ENCODE measurements at regions not wholly inside any gene's neighbourhood (a gene's known extent, or its start where the extent isn't known, plus 50 kb on each side); places are given as distances from the start of the nearest gene placed in this dataset.
"Not testable (repeated sequence)": the region's sequence is repeated elsewhere in the genome, so short reads cannot be mapped to it uniquely, and the experiment has no call there.

DNA sequence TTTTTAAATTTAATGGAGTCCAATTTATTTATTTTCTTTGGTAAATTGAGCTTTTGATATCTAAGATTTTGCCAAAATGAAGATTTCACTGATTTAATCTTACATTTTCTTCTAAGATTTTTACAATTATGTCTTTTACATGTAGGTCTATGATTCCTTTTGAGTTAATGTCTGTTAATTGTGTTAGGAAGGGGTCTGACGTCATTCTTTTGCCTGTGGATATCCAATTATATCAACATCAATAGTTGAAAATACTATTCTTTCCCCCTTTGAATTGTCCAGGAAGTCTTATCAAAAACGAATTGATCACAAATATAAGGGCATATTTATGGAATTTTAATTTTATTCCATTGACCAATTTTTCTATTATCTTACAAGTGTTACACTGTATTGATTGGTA lies 1258.8 kb upstream of the B3GALT2 start:
- Mint-ChIP-seq H3K27ac (no peak overlapping the region), H3K4me1 (ENCODE audit: low read depth) (no peaks in the 10 kb centered on the region), H3K36me3 (ENCODE audit: low read depth) (no peaks in the 10 kb centered on the region), H3K4me3 (no peak overlapping the region), H3K27me3 (ENCODE audit: low read depth) (no peaks in the 10 kb centered on the region), H3K9me3 (ENCODE audit: insufficient read depth) (no peaks in the 10 kb centered on the region)
- DNase-seq (no peak), ATAC-seq (no peak)
- ChIA-PET CTCF (no interaction called here), POLR2A (interaction anchor here (0.6 kb wide), 1 partner anchor 1694 kb away, joined by 5 read pairs; no protein-coding TSS in a partner anchor)

DNA sequence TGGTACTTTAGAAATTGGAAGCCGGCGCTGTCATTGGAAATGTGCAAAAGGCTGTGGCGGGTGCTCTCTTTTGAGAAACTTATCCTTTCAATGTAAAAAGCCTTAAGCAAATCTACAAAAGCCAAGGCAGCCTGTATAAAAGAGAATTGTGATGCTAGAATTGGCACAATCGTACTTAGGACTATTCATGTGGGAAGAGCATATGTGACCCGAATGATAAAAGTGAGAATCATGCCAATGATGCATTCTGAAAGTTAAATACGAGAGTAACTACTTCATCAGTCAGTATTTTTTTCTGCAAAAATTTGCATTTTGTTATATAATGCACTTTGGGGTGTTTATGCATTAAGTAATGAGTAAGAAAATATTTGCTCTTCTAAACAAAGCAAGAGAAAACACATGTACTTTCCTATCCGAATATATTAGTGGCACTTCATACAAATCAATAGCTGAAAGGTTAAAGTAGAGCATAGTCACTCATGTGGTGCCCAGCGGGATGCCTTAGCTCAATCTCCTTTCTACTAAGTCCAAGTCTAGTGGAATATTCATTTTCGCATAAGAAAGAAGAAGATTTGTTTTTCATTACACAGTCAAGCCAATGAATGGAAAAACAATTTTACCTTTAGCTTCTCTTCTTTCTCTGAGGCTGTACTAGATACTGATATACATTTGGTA lies 1256.6 kb upstream of the B3GALT2 start:
- Mint-ChIP-seq H3K4me3 (no peak overlapping the region), H3K9me3 (ENCODE audit: insufficient read depth) (no peaks in the 10 kb centered on the region), H3K27ac (no peak overlapping the region), H3K4me1 (ENCODE audit: low read depth) (no peaks in the 10 kb centered on the region), H3K36me3 (ENCODE audit: low read depth) (no peaks in the 10 kb centered on the region), H3K27me3 (ENCODE audit: low read depth) (no peaks in the 10 kb centered on the region)
- ATAC-seq (no peak), DNase-seq (no peak)
- POLR2A ChIA-PET = no interaction called here
- CTCF ChIA-PET = no interaction called here

DNA sequence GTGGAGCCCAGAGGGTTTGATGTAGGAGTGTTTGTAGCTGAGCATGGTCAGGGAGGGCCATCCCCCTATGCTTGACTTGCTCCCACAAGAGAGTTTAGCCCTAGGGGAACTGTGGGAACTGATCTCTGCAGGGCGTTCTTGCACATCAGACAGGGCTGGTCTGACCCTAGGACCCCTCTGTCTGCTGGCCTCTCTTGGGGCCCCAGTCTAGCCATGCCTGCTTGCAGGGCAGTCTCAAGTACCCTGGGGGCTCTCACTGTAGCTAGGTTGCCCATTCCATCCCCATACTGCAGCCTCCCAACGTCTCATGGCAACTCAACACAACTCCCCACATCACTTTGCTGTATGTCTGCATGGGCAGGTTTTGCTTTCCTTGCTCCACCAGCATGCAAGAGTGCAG lies 1250.7 kb upstream of the B3GALT2 start:
- H3K4me1 Mint-ChIP-seq (ENCODE audit: low read depth) = no peaks in the 10 kb centered on the region
- no peaks in the 10 kb centered on the region for H3K36me3 Mint-ChIP-seq (ENCODE audit: low read depth)
- no peaks in the 10 kb centered on the region for H3K27me3 Mint-ChIP-seq (ENCODE audit: low read depth)
- no peak for ATAC-seq
- no peak overlapping the region for H3K27ac Mint-ChIP-seq
- ChIA-PET POLR2A (no interaction called here), CTCF (no interaction called here)
- H3K4me3 Mint-ChIP-seq = no peak overlapping the region
- no peak for DNase-seq
- H3K9me3 Mint-ChIP-seq (ENCODE audit: insufficient read depth) = no peaks in the 10 kb centered on the region

DNA sequence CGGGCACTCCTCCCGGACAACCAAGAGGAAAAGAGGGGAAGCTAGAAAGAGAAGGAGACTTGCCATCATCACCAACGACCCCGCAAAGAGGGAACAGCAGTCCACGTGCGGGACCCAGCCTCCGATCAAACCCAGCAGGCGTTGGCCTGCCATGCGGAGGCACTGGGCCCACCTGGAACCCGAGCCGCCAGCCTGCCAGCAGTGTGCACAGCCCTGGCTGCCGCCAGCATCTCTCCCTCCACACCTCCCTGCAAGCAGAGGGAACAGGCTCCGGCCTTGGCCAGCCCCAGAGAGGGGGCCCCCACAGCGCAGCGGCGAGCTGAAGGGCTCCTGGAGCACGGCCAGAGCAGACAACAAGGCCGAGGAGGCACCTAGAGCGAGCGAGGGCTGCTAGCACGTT lies 1244.7 kb upstream of the B3GALT2 start:
- no peaks in the 10 kb centered on the region for H3K4me1 Mint-ChIP-seq (ENCODE audit: low read depth)
- DNase-seq (no peak), ATAC-seq (no peak)
- H3K9me3 Mint-ChIP-seq (ENCODE audit: insufficient read depth) = no peaks in the 10 kb centered on the region
- no peaks in the 10 kb centered on the region for H3K36me3 Mint-ChIP-seq (ENCODE audit: low read depth)
- H3K27ac Mint-ChIP-seq = no peak overlapping the region
- no peak overlapping the region for H3K4me3 Mint-ChIP-seq
- ChIA-PET POLR2A (no interaction called here), CTCF (no interaction called here)
- no peaks in the 10 kb centered on the region for H3K27me3 Mint-ChIP-seq (ENCODE audit: low read depth)

DNA sequence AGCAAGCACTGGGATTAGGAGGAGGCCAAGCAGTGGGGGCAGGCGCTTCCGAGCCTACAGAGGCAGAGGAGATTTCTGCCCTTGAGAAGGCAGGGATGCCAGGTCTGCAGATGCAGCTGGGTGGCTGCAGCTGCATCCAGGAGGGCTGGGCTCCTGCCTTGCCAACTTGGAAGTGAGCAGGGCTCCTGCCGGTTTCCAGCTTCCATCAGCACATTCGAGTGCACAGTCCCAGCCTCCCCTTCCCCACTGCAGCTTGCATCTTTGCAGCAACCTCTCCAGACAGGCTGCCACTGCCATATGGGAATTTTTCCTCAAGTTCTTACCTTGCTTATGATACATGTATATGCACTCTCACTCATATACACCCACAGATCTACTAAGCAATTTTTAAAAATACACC lies 1234.3 kb upstream of the B3GALT2 start:
- no peaks in the 10 kb centered on the region for H3K4me1 Mint-ChIP-seq (ENCODE audit: low read depth)
- DNase-seq (no peak), ATAC-seq (no peak)
- ChIA-PET POLR2A (no interaction called here), CTCF (no interaction called here)
- no peaks in the 10 kb centered on the region for H3K9me3 Mint-ChIP-seq (ENCODE audit: insufficient read depth)
- H3K4me3 Mint-ChIP-seq = no peak overlapping the region
- no peaks in the 10 kb centered on the region for H3K36me3 Mint-ChIP-seq (ENCODE audit: low read depth)
- no peak overlapping the region for H3K27ac Mint-ChIP-seq
- no peaks in the 10 kb centered on the region for H3K27me3 Mint-ChIP-seq (ENCODE audit: low read depth)

DNA sequence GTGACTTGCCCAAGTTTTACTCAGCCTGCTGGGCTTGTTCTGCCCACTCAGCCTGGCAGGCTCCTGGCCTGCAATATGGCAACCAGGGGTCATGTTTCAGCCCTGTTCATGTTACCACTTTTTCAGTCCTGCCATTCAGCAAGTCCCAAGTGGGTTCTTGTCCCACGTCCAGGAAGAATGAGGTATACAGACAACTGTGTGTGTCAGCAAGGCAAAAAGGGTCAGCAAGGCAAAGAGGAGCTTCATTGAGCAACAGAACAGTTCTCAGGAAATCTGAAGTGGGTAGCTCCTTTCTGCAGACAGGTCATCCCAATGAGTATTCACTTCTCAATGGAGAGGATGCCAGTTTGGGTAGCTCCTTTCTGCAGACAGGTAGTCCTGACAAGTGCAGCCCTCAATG lies 1233.3 kb upstream of the B3GALT2 start:
- H3K27ac Mint-ChIP-seq = no peak overlapping the region
- ATAC-seq (no peak), DNase-seq (no peak)
- no peak overlapping the region for H3K4me3 Mint-ChIP-seq
- no peaks in the 10 kb centered on the region for H3K4me1 Mint-ChIP-seq (ENCODE audit: low read depth)
- ChIA-PET POLR2A (no interaction called here), CTCF (no interaction called here)
- H3K36me3 Mint-ChIP-seq (ENCODE audit: low read depth) = no peaks in the 10 kb centered on the region
- no peaks in the 10 kb centered on the region for H3K27me3 Mint-ChIP-seq (ENCODE audit: low read depth)
- H3K9me3 Mint-ChIP-seq (ENCODE audit: insufficient read depth) = no peaks in the 10 kb centered on the region

DNA sequence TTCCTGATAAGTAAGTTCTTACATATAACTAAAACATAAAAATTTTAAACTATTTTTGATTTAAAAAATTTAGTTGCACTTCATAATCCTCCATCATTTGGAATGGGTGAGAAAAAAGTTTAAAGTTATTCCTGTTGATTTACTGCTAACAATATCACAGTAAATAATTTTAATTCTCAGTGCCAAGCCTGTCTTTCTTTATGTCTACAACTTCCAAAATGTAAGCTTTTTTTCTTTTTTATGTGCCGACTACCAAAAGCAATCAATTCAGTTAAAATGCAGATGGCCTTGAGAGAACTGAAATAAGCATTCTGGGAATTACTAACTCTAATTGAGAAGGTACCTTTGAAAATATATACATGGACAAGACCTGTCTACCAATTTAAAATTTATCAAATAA lies 1224.3 kb upstream of the B3GALT2 start:
- Mint-ChIP-seq H3K27me3 (ENCODE audit: low read depth) (no peaks in the 10 kb centered on the region), H3K9me3 (ENCODE audit: insufficient read depth) (no peaks in the 10 kb centered on the region), H3K27ac (no peak overlapping the region), H3K36me3 (ENCODE audit: low read depth) (no peaks in the 10 kb centered on the region), H3K4me1 (ENCODE audit: low read depth) (no peaks in the 10 kb centered on the region), H3K4me3 (no peak overlapping the region)
- DNase-seq = no peak
- ChIA-PET CTCF (no interaction called here), POLR2A (no interaction called here)
- no peak for ATAC-seq

DNA sequence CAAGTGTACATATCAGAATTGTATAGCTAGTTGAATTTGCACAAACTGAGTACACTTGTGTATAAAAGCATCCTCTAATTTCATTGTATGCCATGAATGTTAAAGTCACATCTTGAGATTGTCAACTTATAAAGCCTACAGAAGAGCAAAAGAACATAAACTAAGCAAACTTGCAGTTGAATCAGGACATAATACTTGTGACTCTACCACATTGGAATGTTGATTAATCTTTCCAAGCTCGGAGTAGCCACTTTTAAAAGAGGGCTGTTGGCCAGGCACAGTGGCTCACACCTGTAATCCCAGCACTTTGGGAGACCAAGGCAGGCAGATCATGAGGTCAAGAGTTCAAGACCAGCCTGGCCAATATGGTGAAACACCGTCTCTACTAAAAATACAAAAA lies 1220.8 kb upstream of the B3GALT2 start:
- ATAC-seq; DNase-seq; H3K4me1 Mint-ChIP-seq (ENCODE audit: low read depth); CTCF ChIA-PET; H3K27ac Mint-ChIP-seq; H3K36me3 Mint-ChIP-seq (ENCODE audit: low read depth); H3K27me3 Mint-ChIP-seq (ENCODE audit: low read depth); H3K4me3 Mint-ChIP-seq; H3K9me3 Mint-ChIP-seq (ENCODE audit: insufficient read depth); POLR2A ChIA-PET: not testable (repeated sequence)

DNA sequence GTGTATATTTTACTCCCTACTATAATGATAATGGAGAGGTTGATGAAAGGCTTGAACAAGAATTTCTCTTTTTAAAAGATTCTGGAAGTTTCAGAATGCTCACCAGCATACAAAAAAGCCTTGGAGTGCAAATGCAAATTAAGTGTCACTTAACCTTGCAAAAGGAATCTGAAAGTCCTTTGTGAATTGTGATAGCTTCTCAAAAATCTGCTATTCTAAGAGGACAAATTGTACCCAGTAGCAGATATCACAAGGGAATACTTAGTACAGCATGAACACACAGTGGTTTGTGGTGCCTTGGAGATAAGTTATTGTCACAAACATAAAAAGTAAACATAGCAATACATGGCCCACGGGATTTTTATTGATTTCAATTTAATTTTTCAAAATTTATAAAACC lies 1208.3 kb upstream of the B3GALT2 start:
- CTCF ChIA-PET = no interaction called here
- no peaks in the 10 kb centered on the region for H3K9me3 Mint-ChIP-seq (ENCODE audit: insufficient read depth)
- no peak overlapping the region for H3K27ac Mint-ChIP-seq
- POLR2A ChIA-PET = no interaction called here
- H3K27me3 Mint-ChIP-seq (ENCODE audit: low read depth) = no peaks in the 10 kb centered on the region
- no peak for ATAC-seq
- DNase-seq = no peak
- H3K4me3 Mint-ChIP-seq = no peak overlapping the region
- H3K4me1 Mint-ChIP-seq (ENCODE audit: low read depth) = no peaks in the 10 kb centered on the region
- H3K36me3 Mint-ChIP-seq (ENCODE audit: low read depth) = no peaks in the 10 kb centered on the region

DNA sequence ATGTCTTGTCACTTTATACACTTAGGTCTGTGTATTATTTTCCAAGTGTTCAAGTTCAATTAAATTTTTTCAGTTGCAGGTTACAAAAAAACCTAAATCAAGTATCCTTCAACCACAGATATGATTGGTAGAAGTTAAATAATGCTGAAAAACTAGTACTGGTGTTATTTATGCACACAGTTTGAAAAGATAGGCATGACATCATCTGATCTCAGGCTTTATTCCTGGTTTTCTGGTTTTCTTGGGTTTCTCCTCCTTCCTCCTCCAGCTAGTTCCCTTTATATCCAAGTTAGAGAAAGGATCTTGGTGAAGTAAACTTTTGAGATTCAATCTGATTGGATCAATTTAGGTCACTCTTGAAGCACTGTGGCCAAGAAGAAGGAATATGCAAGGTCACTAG lies 1201.1 kb upstream of the B3GALT2 start:
- ChIA-PET POLR2A (no interaction called here), CTCF (no interaction called here)
- Mint-ChIP-seq H3K9me3 (ENCODE audit: insufficient read depth) (no peaks in the 10 kb centered on the region), H3K27ac (no peak overlapping the region), H3K4me3 (no peak overlapping the region), H3K4me1 (ENCODE audit: low read depth) (no peaks in the 10 kb centered on the region), H3K36me3 (ENCODE audit: low read depth) (no peaks in the 10 kb centered on the region), H3K27me3 (ENCODE audit: low read depth) (no peaks in the 10 kb centered on the region)
- ATAC-seq (no peak), DNase-seq (no peak)

DNA sequence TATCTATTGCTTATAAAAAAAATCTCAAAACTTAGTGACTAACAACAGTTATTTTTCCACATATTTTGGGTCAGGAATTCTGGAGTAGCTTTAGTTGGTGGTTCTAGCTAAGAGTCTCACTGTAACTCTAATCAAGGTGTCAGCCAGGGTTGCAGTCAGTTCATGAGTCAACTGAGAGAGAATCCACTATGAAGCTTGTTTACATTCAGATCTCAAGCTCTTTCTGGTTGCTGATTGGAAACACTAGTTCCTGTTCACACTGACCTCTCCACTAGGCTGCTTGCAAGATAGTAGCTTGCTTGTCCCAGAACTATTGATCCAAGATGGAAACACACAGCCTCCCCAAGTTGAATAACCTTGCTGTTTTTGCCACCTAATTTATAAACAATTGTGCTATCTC lies 1192.1 kb upstream of the B3GALT2 start:
- no peak overlapping the region for H3K27ac Mint-ChIP-seq
- CTCF ChIA-PET = no interaction called here
- ATAC-seq (no peak), DNase-seq (no peak)
- POLR2A ChIA-PET = no interaction called here
- no peaks in the 10 kb centered on the region for H3K27me3 Mint-ChIP-seq (ENCODE audit: low read depth)
- no peaks in the 10 kb centered on the region for H3K9me3 Mint-ChIP-seq (ENCODE audit: insufficient read depth)
- H3K36me3 Mint-ChIP-seq (ENCODE audit: low read depth) = no peaks in the 10 kb centered on the region
- H3K4me3 Mint-ChIP-seq = no peak overlapping the region
- no peaks in the 10 kb centered on the region for H3K4me1 Mint-ChIP-seq (ENCODE audit: low read depth)

DNA sequence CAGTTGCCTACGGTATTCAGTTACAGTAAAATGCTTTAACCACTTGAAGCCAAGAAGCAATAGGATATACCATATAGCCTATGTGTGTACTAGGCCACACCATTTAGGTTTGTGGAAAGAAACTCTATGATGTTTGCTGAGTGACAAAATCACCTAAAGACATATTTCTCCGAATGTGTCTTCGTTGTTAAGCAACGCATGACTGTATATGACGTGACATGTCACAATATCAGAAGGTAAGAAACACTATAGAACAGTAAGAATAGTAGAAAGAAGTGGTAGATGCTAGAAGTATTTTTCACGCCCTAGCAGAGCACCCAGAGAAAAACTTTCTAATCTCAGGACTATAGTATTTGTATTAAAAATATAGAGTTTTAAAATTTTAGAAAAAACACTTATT lies 1188.2 kb upstream of the B3GALT2 start:
- H3K27me3 Mint-ChIP-seq (ENCODE audit: low read depth) = no peaks in the 10 kb centered on the region
- no peaks in the 10 kb centered on the region for H3K36me3 Mint-ChIP-seq (ENCODE audit: low read depth)
- no peak overlapping the region for H3K27ac Mint-ChIP-seq
- no peak overlapping the region for H3K4me3 Mint-ChIP-seq
- no peaks in the 10 kb centered on the region for H3K4me1 Mint-ChIP-seq (ENCODE audit: low read depth)
- ATAC-seq = no peak
- DNase-seq = no peak
- CTCF ChIA-PET = no interaction called here
- no peaks in the 10 kb centered on the region for H3K9me3 Mint-ChIP-seq (ENCODE audit: insufficient read depth)
- POLR2A ChIA-PET = no interaction called here

DNA sequence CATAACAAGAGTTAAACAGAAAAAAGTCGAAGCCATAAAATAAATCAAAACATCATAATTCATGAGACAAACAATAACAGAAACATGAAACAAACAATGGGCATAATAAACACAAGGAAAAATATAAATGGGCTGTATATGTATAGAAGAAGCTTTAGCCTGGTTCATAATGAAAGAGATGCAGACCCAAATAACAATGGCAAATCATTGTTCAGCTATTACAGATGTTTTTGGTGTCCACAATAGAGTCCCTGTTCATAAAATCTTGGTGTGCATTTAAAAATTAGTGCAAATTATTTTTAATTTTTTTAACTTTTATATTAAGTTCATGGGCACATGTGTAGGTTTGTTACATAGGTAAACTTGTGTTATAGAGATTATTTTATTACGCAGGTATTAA lies 1185.9 kb upstream of the B3GALT2 start:
- Mint-ChIP-seq H3K36me3 (ENCODE audit: low read depth) (no peaks in the 10 kb centered on the region), H3K4me1 (ENCODE audit: low read depth) (no peaks in the 10 kb centered on the region), H3K27me3 (ENCODE audit: low read depth) (no peaks in the 10 kb centered on the region), H3K9me3 (ENCODE audit: insufficient read depth) (no peaks in the 10 kb centered on the region), H3K27ac (no peak overlapping the region), H3K4me3 (no peak overlapping the region)
- ChIA-PET CTCF (no interaction called here), POLR2A (no interaction called here)
- ATAC-seq (no peak), DNase-seq (no peak)
